ENCODE measurements at regions not wholly inside any gene's neighbourhood (a gene's known extent, or its start where the extent isn't known, plus 50 kb on each side); places are given as distances from the start of the nearest gene placed in this dataset.

DNA sequence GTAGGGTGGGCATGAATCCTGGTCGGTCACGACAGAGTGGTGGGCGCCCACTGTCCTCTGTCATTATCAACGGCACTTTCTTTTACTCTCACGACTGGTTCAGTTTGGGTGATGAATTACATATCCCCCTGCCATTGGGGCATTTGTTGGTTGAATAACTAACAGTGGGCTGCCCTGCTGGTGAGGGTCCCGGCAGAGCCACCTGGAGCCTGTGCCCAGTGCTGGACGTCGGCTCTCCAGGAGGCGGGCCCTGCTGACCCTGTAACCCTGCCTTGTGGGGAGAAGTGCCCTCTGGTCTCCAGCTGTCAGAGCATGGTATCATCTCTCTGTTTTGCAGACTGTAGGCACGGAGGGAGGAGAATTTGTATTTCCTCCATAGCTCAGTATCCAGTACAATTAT lies 199.1 kb downstream of the GLRX3 start:
- no peak for DNase-seq
- H3K27ac Mint-ChIP-seq, result no peak overlapping the region
- Histone ChIP-seq H3K56ac (ENCODE audit: insufficient read length, low read depth, low read length) (no peak overlapping the region), H3K79me1 (ENCODE audit: insufficient read depth, low read depth, low read length, poor library complexity, severe bottlenecking) (no peaks in the 10 kb centered on the region), H4K5ac (ENCODE audit: insufficient read length, low read depth, low read length) (no peak overlapping the region), H2BK12ac (ENCODE audit: insufficient read length, low read depth, low read length) (no peak overlapping the region), H2BK15ac (ENCODE audit: low read depth, low read length) (no peak overlapping the region), H2AK5ac (ENCODE audit: insufficient read length, low read length) (no peak overlapping the region), H3K9ac (ENCODE audit: extremely low read depth, insufficient read length, low read length) (no peak overlapping the region), H3T11ph (ENCODE audit: low read length) (no peak overlapping the region), H3K4ac (ENCODE audit: low read depth, low read length) (no peak overlapping the region), H3K14ac (ENCODE audit: insufficient read depth, low read length) (no peak overlapping the region), H4K91ac (ENCODE audit: insufficient read length, low read depth, low read length) (no peak overlapping the region), H4K20me1 (ENCODE audit: control insufficient read depth, insufficient read depth, insufficient read length) (no peaks in the 10 kb centered on the region), H3K27me3 (ENCODE audit: insufficient read depth, low read length) (no peaks in the 10 kb centered on the region), H2BK20ac (ENCODE audit: low read depth, low read length, poor library complexity, severe bottlenecking) (no peak overlapping the region), H3K79me2 (ENCODE audit: insufficient read depth, low read length) (no peaks in the 10 kb centered on the region), H3K23me2 (ENCODE audit: insufficient read length, low read depth, low read length, poor library complexity, severe bottlenecking) (no peaks in the 10 kb centered on the region), H3K4me2 (ENCODE audit: insufficient read depth, insufficient read length, low read length) (no peak overlapping the region), H2BK120ac (ENCODE audit: low read depth, low read length, poor library complexity, severe bottlenecking) (no peak overlapping the region), H3K18ac (ENCODE audit: insufficient read length, low read depth, low read length) (no peak overlapping the region), H4K8ac (replicated peaks; ENCODE audit: insufficient read length, low read depth, low read length) (no peak overlapping the region), H2BK5ac (ENCODE audit: insufficient read length, low read length) (no peak overlapping the region), H3K27ac (ENCODE audit: insufficient read length, low read depth, low read length) (no peak overlapping the region), H2AFZ (ENCODE audit: low read length) (no peak overlapping the region), H3K4me1 (ENCODE audit: insufficient read depth, low read length) (no peaks in the 10 kb centered on the region), H3K23ac (ENCODE audit: insufficient read length, low read depth, low read length) (no peak overlapping the region), H3K9me3 (ENCODE audit: control insufficient read depth, low read depth, low read length) (no peaks in the 10 kb centered on the region)
- WGBS (ENCODE audit: extremely low coverage, insufficient read length, low lambda C conversion rate), result no CpG with 5 or more reads among the region's 10 CpGs
- TF ChIP-seq, protein P1, sequence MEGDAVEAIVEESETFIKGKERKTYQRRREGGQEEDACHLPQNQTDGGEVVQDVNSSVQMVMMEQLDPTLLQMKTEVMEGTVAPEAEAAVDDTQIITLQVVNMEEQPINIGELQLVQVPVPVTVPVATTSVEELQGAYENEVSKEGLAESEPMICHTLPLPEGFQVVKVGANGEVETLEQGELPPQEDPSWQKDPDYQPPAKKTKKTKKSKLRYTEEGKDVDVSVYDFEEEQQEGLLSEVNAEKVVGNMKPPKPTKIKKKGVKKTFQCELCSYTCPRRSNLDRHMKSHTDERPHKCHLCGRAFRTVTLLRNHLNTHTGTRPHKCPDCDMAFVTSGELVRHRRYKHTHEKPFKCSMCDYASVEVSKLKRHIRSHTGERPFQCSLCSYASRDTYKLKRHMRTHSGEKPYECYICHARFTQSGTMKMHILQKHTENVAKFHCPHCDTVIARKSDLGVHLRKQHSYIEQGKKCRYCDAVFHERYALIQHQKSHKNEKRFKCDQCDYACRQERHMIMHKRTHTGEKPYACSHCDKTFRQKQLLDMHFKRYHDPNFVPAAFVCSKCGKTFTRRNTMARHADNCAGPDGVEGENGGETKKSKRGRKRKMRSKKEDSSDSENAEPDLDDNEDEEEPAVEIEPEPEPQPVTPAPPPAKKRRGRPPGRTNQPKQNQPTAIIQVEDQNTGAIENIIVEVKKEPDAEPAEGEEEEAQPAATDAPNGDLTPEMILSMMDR (conservative IDR thresholded peaks at IDR 0.05), result no peak
- no peaks in the 10 kb centered on the region; a peak in 1 of 7 replicates for H3K36me3 Mint-ChIP-seq (ENCODE audit: insufficient read depth in 1 of 3, low read depth in 3 of 3)
- no peak overlapping the region for H3K4me3 Mint-ChIP-seq
- peaks cover 6 to 7% of the 10 kb centered on the region in 2 experiments; a peak in 3 of 5 replicates for H3K9me3 Mint-ChIP-seq
- peaks cover 0 to 3% of the 10 kb centered on the region in 2 experiments; a peak in 1 of 4 replicates for H3K4me1 Mint-ChIP-seq
- peaks cover 5% of the 10 kb centered on the region; the same call in 1 of the 2 replicates for H3K27me3 Mint-ChIP-seq (ENCODE audit: low read depth)

Data from H9 (cell line).